Stimulated activated memory B cell treated with anti-CD40 and anti-IgM and Interleukin-4, amounts not matched to agents 10 μg/mL and 1 μg/mL and 100 μg/mL, for 72 hours (primary cell): ENCODE measurements at regions not wholly inside any gene's neighbourhood (a gene's known extent, or its start where the extent isn't known, plus 50 kb on each side); places are given as distances from the start of the nearest gene placed in this dataset.
"Not testable (repeated sequence)": the region's sequence is repeated elsewhere in the genome, so short reads cannot be mapped to it uniquely, and the experiment has no call there.

Experiments
- ATAC-seq: fragments of 150-1000 bp; cut with Tn5 transposase; 2 replicates; pipeline ENCODE4 v1.10.0; 2021
- H3K27ac Mint-ChIP-seq: one replicate; pipeline ENCODE4 v1.8.0; 2022; ENCODE audit warnings: mild to moderate bottlenecking, mixed read lengths
- H3K27me3 Mint-ChIP-seq: one replicate; pipeline ENCODE4 v1.8.0; 2022; ENCODE audit warnings: mixed read lengths
- H3K36me3 Mint-ChIP-seq: one replicate; pipeline ENCODE4 v1.8.0; 2022; ENCODE audit warnings: mixed read lengths
- H3K4me1 Mint-ChIP-seq: one replicate; pipeline ENCODE4 v1.8.0; 2022; ENCODE audit warnings: mixed read lengths
- H3K4me3 Mint-ChIP-seq: one replicate; pipeline ENCODE4 v1.8.0; 2022; ENCODE audit warnings: mild to moderate bottlenecking, moderate library complexity, mixed read lengths
- H3K9me3 Mint-ChIP-seq: one replicate; pipeline ENCODE4 v1.8.0; 2022; ENCODE audit warnings: mixed read lengths

GRCh38 chr1:5734996-5735395 is 257.2 kb downstream of the NPHP4 start:
- ATAC-seq, result no peak
- no peak overlapping the region for H3K4me3 Mint-ChIP-seq
- H3K27ac Mint-ChIP-seq, result no peak overlapping the region
- no peaks in the 10 kb centered on the region for H3K4me1 Mint-ChIP-seq
- H3K9me3 Mint-ChIP-seq, result peaks cover 9% of the 10 kb centered on the region
- H3K36me3 Mint-ChIP-seq, result no peaks in the 10 kb centered on the region
- peaks cover 4% of the 10 kb centered on the region for H3K27me3 Mint-ChIP-seq

GRCh38 chr1:5734414-5734813 is 257.8 kb downstream of the NPHP4 start:
- Mint-ChIP-seq H3K4me3 (no peak overlapping the region), H3K27me3 (peaks cover 10% of the 10 kb centered on the region), H3K27ac (no peak overlapping the region), H3K9me3 (peaks cover 9% of the 10 kb centered on the region), H3K36me3 (no peaks in the 10 kb centered on the region), H3K4me1 (no peaks in the 10 kb centered on the region)
- ATAC-seq, result no peak

GRCh38 chr1:5733596-5733995 is 258.6 kb downstream of the NPHP4 start:
- no peak overlapping the region for H3K4me3 Mint-ChIP-seq

DNA sequence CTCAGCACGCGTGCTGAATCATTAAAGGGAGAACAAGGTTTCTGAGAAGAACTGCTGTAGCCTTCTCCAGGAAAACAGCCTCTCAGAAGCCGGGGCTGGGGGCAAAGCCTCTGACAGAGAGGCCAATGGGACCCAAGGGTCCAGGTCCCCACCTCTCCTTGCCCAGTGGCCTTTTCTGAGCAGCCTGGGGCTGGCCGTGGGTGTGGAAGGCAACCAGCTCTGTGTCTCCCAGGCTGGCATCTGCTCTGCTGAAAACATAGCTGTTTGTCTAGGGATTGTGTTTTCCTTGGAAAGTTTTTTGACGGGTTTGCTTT is 261.2 kb downstream of the NPHP4 start:
- ATAC-seq, result no peak
- Mint-ChIP-seq H3K27ac (no peak overlapping the region), H3K4me3 (no peak overlapping the region), H3K4me1 (no peaks in the 10 kb centered on the region), H3K36me3 (no peaks in the 10 kb centered on the region), H3K27me3 (peaks cover 27% of the 10 kb centered on the region), H3K9me3 (peaks cover 5% of the 10 kb centered on the region)

More at GRCh38 chr1:5733596-5733995, 258.6 kb downstream of the NPHP4 start:
- no peak for ATAC-seq
- Mint-ChIP-seq H3K4me1 (no peaks in the 10 kb centered on the region), H3K36me3 (no peaks in the 10 kb centered on the region), H3K9me3 (peaks cover 9% of the 10 kb centered on the region), H3K27ac (no peak overlapping the region), H3K27me3 (peaks cover 12% of the 10 kb centered on the region)

GRCh38 chr1:5730272-5731109 is 261.7 kb downstream of the NPHP4 start:
- no peaks in the 10 kb centered on the region for H3K4me1 Mint-ChIP-seq
- no peak for ATAC-seq

GRCh38 chr1:5729636-5730145 is 262.5 kb downstream of the NPHP4 start:
- Mint-ChIP-seq H3K4me3 (no peak overlapping the region), H3K4me1 (no peaks in the 10 kb centered on the region), H3K9me3 (peaks cover 3% of the 10 kb centered on the region), H3K27me3 (peaks cover 34% of the 10 kb centered on the region), H3K36me3 (no peaks in the 10 kb centered on the region), H3K27ac (no peak overlapping the region)
- ATAC-seq, result no peak

More at GRCh38 chr1:5730272-5731109, 261.7 kb downstream of the NPHP4 start:
- Mint-ChIP-seq H3K4me3 (no peak overlapping the region), H3K27ac (no peak overlapping the region), H3K9me3 (peaks cover 3% of the 10 kb centered on the region), H3K36me3 (no peaks in the 10 kb centered on the region), H3K27me3 (peaks cover 28% of the 10 kb centered on the region)

GRCh38 chr1:5728663-5729355 is 263.4 kb downstream of the NPHP4 start:
- no peak for ATAC-seq
- no peak overlapping the region for H3K27ac Mint-ChIP-seq
- peaks cover 34% of the 10 kb centered on the region for H3K27me3 Mint-ChIP-seq
- H3K9me3 Mint-ChIP-seq, result peaks cover 3% of the 10 kb centered on the region
- no peaks in the 10 kb centered on the region for H3K36me3 Mint-ChIP-seq
- H3K4me3 Mint-ChIP-seq, result no peak overlapping the region
- H3K4me1 Mint-ChIP-seq, result no peaks in the 10 kb centered on the region

DNA sequence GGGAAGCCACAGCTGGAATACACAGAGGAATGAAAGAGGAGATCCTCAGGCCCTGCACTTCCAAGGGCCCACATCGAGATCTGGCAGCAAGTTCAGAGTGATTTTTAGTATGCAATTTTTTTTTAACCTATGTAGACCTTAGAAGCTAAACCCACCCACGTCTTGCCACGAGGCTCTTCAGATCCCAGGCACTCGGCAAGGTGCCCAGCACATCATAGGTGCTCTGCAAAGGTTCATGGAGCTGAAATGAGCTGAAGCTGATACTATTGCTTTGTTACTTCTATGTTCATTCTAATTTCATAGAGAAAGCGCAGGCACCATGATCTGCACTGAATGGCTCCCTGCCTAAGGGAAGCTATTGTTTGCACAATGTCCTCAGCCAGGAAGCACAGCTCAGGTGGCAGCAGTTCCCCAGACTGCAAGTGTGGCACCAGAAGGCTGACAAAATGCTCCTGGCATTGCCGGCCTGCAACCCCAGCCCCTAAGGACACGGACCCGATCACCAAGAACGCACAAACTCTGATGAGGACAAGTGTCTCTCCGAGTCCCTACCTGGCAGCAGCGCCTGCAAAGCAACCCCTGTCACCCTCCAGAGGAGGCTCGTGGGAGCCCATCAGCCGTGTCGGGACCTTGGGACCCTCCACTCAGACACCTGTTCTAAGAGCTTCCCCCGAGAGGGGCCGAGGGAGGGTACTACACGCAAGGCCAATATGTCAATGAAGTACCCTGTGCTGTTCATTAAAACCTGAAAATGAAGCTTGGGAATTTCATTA is 264.2 kb downstream of the NPHP4 start:
- no peak overlapping the region for H3K4me3 Mint-ChIP-seq
- no peaks in the 10 kb centered on the region for H3K4me1 Mint-ChIP-seq
- no peaks in the 10 kb centered on the region for H3K36me3 Mint-ChIP-seq
- H3K9me3 Mint-ChIP-seq, result peaks cover 4% of the 10 kb centered on the region
- H3K27me3 Mint-ChIP-seq, result peaks cover 34% of the 10 kb centered on the region
- ATAC-seq, result no peak
- no peak overlapping the region for H3K27ac Mint-ChIP-seq

DNA sequence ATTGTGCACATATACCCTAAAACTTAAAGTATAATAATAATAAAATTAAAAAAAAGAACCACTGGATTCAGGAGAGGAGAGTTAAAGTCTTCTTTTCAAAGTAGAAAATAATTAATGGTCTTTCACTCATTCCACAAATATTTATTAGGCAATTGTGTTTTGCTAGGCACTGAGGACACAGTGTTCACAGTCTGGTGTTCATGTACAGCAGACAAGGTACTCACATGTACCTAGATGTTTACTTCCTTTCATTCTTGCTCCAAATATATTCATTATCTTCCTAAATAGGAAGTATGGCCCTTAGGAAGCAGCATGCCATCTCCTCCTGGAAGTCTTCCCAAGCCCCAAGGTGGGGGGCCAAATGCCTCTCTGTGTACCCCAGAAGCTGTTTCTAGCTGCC is 265.0 kb downstream of the NPHP4 start:
- Mint-ChIP-seq H3K9me3 (peaks cover 5% of the 10 kb centered on the region), H3K4me1 (no peaks in the 10 kb centered on the region), H3K4me3 (no peak overlapping the region), H3K36me3 (no peaks in the 10 kb centered on the region), H3K27ac (no peak overlapping the region), H3K27me3 (peaks cover 34% of the 10 kb centered on the region)
- no peak for ATAC-seq

- H3K4me1 Mint-ChIP-seq, H3K27ac Mint-ChIP-seq, ATAC-seq, H3K9me3 Mint-ChIP-seq, H3K4me3 Mint-ChIP-seq, H3K36me3 Mint-ChIP-seq: not testable (repeated sequence)
- H3K27me3 Mint-ChIP-seq, result peaks cover 34% of the 10 kb centered on the region
Observed at GRCh38 chr1:5726586-5727184, 265.5 kb downstream of the NPHP4 start.

- no peak for ATAC-seq
- Mint-ChIP-seq H3K4me3 (no peak overlapping the region), H3K4me1 (no peaks in the 10 kb centered on the region), H3K27me3 (peaks cover 34% of the 10 kb centered on the region), H3K36me3 (no peaks in the 10 kb centered on the region), H3K9me3 (peaks cover 5% of the 10 kb centered on the region), H3K27ac (no peak overlapping the region)
Observed at GRCh38 chr1:5725855-5726585, 266.2 kb downstream of the NPHP4 start.

GRCh38 chr1:5725406-5725805 is 266.8 kb downstream of the NPHP4 start:
- peaks cover 34% of the 10 kb centered on the region for H3K27me3 Mint-ChIP-seq

GRCh38 chr1:5724847-5725246 is 267.4 kb downstream of the NPHP4 start:
- Mint-ChIP-seq H3K27ac (no peak overlapping the region), H3K9me3 (peaks cover 5% of the 10 kb centered on the region), H3K27me3 (peaks cover 29% of the 10 kb centered on the region), H3K4me3 (no peak overlapping the region), H3K4me1 (no peaks in the 10 kb centered on the region), H3K36me3 (no peaks in the 10 kb centered on the region)
- ATAC-seq, result no peak

More at GRCh38 chr1:5725406-5725805, 266.8 kb downstream of the NPHP4 start:
- Mint-ChIP-seq H3K36me3 (no peaks in the 10 kb centered on the region), H3K4me1 (no peaks in the 10 kb centered on the region), H3K27ac (no peak overlapping the region), H3K9me3 (peaks cover 5% of the 10 kb centered on the region), H3K4me3 (no peak overlapping the region)
- ATAC-seq, result no peak

- Mint-ChIP-seq H3K4me3 (no peak overlapping the region), H3K36me3 (no peaks in the 10 kb centered on the region), H3K27me3 (peaks cover 17% of the 10 kb centered on the region), H3K4me1 (no peaks in the 10 kb centered on the region), H3K27ac (no peak overlapping the region), H3K9me3 (peaks cover 5% of the 10 kb centered on the region)
- no peak for ATAC-seq
Observed at GRCh38 chr1:5722635-5723164, 269.5 kb downstream of the NPHP4 start.
